ENCODE measurements at regions not wholly inside any gene's neighbourhood (a gene's known extent, or its start where the extent isn't known, plus 50 kb on each side); places are given as distances from the start of the nearest gene placed in this dataset.

- Histone ChIP-seq H3K4me1 (no peaks in the 10 kb centered on the region), H3K4me3 (ENCODE audit: low read depth, low read length) (no peak overlapping the region), H2AFZ (no peak overlapping the region), H3K9ac (no peak overlapping the region), H3K4me2 (ENCODE audit: low read length) (no peak overlapping the region), H3K36me3 (ENCODE audit: control insufficient read depth, insufficient read depth, low read length) (no peaks in the 10 kb centered on the region), H3K27ac (no peak overlapping the region), H3K9me3 (ENCODE audit: control insufficient read depth, low read length) (no peaks in the 10 kb centered on the region), H3K79me2 (no peaks in the 10 kb centered on the region), H3K27me3 (ENCODE audit: control insufficient read depth, insufficient read depth, low read length) (no peaks in the 10 kb centered on the region)
- no peak for TF ChIP-seq CTCF (IDR thresholded peaks at IDR 0.05)
These were observed 118.0 kb upstream of the PLPPR4 start for GRCh38 chr1:99146129-99146848.

- Histone ChIP-seq H3K36me3 (ENCODE audit: control insufficient read depth, insufficient read depth, low read length) (no peaks in the 10 kb centered on the region), H3K4me3 (ENCODE audit: low read depth, low read length) (no peak overlapping the region), H3K4me1 (no peaks in the 10 kb centered on the region), H2AFZ (no peak overlapping the region), H3K27ac (no peak overlapping the region), H3K79me2 (no peaks in the 10 kb centered on the region), H3K9me3 (ENCODE audit: control insufficient read depth, low read length) (no peaks in the 10 kb centered on the region), H3K9ac (no peak overlapping the region), H3K4me2 (ENCODE audit: low read length) (no peak overlapping the region), H3K27me3 (ENCODE audit: control insufficient read depth, insufficient read depth, low read length) (no peaks in the 10 kb centered on the region)
- TF ChIP-seq CTCF (IDR thresholded peaks at IDR 0.05): no peak
These were observed 114.3 kb upstream of the PLPPR4 start for GRCh38 chr1:99149952-99150351.

- H3K4me3 ChIP-seq (ENCODE audit: low read depth, low read length): no peak overlapping the region
- H3K9ac ChIP-seq: no peak overlapping the region
- H3K27me3 ChIP-seq (ENCODE audit: control insufficient read depth, insufficient read depth, low read length): no peaks in the 10 kb centered on the region
- H2AFZ ChIP-seq: no peak overlapping the region
- H3K27ac ChIP-seq: no peak overlapping the region
- H3K9me3 ChIP-seq (ENCODE audit: control insufficient read depth, low read length): no peaks in the 10 kb centered on the region
- no peaks in the 10 kb centered on the region for H3K79me2 ChIP-seq
- H3K4me1 ChIP-seq: no peaks in the 10 kb centered on the region
- no peaks in the 10 kb centered on the region for H3K36me3 ChIP-seq (ENCODE audit: control insufficient read depth, insufficient read depth, low read length)
- TF ChIP-seq CTCF (IDR thresholded peaks at IDR 0.05): no peak
- H3K4me2 ChIP-seq (ENCODE audit: low read length): no peak overlapping the region
These were observed 112.2 kb upstream of the PLPPR4 start for GRCh38 chr1:99152132-99152531.

- Histone ChIP-seq H3K4me3 (ENCODE audit: low read depth, low read length) (no peak overlapping the region), H3K9ac (no peak overlapping the region), H3K79me2 (no peaks in the 10 kb centered on the region), H2AFZ (no peak overlapping the region), H3K4me1 (no peaks in the 10 kb centered on the region), H3K27ac (no peak overlapping the region), H3K27me3 (ENCODE audit: control insufficient read depth, insufficient read depth, low read length) (no peaks in the 10 kb centered on the region), H3K9me3 (ENCODE audit: control insufficient read depth, low read length) (no peaks in the 10 kb centered on the region), H3K36me3 (ENCODE audit: control insufficient read depth, insufficient read depth, low read length) (no peaks in the 10 kb centered on the region), H3K4me2 (ENCODE audit: low read length) (no peak overlapping the region)
- TF ChIP-seq CTCF (IDR thresholded peaks at IDR 0.05): no peak
These were observed 100.6 kb upstream of the PLPPR4 start for GRCh38 chr1:99163671-99164070.

- TF ChIP-seq CTCF (IDR thresholded peaks at IDR 0.05): no peak
- no peak overlapping the region for H2AFZ ChIP-seq
- H3K4me1 ChIP-seq: no peaks in the 10 kb centered on the region
- H3K27ac ChIP-seq: no peak overlapping the region
- no peak overlapping the region for H3K9ac ChIP-seq
- no peak overlapping the region for H3K4me2 ChIP-seq (ENCODE audit: low read length)
- no peaks in the 10 kb centered on the region for H3K79me2 ChIP-seq
- no peaks in the 10 kb centered on the region for H3K9me3 ChIP-seq (ENCODE audit: control insufficient read depth, low read length)
- H3K36me3 ChIP-seq (ENCODE audit: control insufficient read depth, insufficient read depth, low read length): no peaks in the 10 kb centered on the region
- no peak overlapping the region for H3K4me3 ChIP-seq (ENCODE audit: low read depth, low read length)
- no peaks in the 10 kb centered on the region for H3K27me3 ChIP-seq (ENCODE audit: control insufficient read depth, insufficient read depth, low read length)
These were observed 93.8 kb upstream of the PLPPR4 start for GRCh38 chr1:99170516-99170915.
